ENCODE measurements at regions not wholly inside any gene's neighbourhood (a gene's known extent, or its start where the extent isn't known, plus 50 kb on each side); places are given as distances from the start of the nearest gene placed in this dataset.

- intact Hi-C loops (cut with DNase I) = loop anchor here in 1 of 3 donors (10.0 kb wide), 1 partner anchor 246 kb away; no protein-coding TSS in a partner anchor
- Histone ChIP-seq H3K27ac (no peak overlapping the region), H3K36me3 (no peaks in the 10 kb centered on the region), H3K9me3 (no peaks in the 10 kb centered on the region), H3K27me3 (no peaks in the 10 kb centered on the region), H3K4me3 (no peak overlapping the region), H3K4me1 (no peaks in the 10 kb centered on the region)
- ATAC-seq (no peak), DNase-seq (no peak), FAIRE-seq (no peak)
- TF ChIP-seq CTCF (IDR thresholded peaks at IDR 0.05) = no peak
- WGBS, 2 donors = 89 to 95% methylated on average over 5 of the region's 5 CpGs
Measured at GRCh38 chr7:25840209-25840792, 311.7 kb upstream of the NFE2L3 start.

GRCh38 chr7:25841575-25841974, 310.4 kb upstream of the NFE2L3 start:
- H3K36me3 ChIP-seq = no peaks in the 10 kb centered on the region
- 88 to 93% methylated on average over 3 of the region's 3 CpGs for WGBS, 2 donors

GRCh38 chr7:25842201-25842733, 309.7 kb upstream of the NFE2L3 start:
- intact Hi-C loops (cut with DNase I) = loop anchor here in 1 of 3 donors (10.0 kb wide), 1 partner anchor 247 kb away; no protein-coding TSS in a partner anchor
- TF ChIP-seq CTCF (IDR thresholded peaks at IDR 0.05) = no peak
- Histone ChIP-seq H3K4me1 (peaks cover 0 to 8% (median 0%) of the 10 kb centered on the region in 3 donors), H3K9me3 (no peaks in the 10 kb centered on the region), H3K36me3 (no peaks in the 10 kb centered on the region), H3K27ac (no peak overlapping the region), H3K4me3 (no peak overlapping the region), H3K27me3 (no peaks in the 10 kb centered on the region)
- whole genome bisulfite sequencing, 2 donors = 66 to 76% methylated on average over 5 of the region's 5 CpGs
- no peak for DNase-seq
- no peak for FAIRE-seq
- no peak for ATAC-seq

More at GRCh38 chr7:25841575-25841974, 310.4 kb upstream of the NFE2L3 start:
- no peaks in the 10 kb centered on the region for H3K9me3 ChIP-seq
- TF ChIP-seq CTCF (IDR thresholded peaks at IDR 0.05) = no peak
- no peak overlapping the region for H3K27ac ChIP-seq
- peaks cover 0 to 8% (median 0%) of the 10 kb centered on the region in 3 donors for H3K4me1 ChIP-seq
- FAIRE-seq = no peak
- no peak for DNase-seq
- no peak overlapping the region for H3K4me3 ChIP-seq
- no peak for ATAC-seq
- H3K27me3 ChIP-seq = no peaks in the 10 kb centered on the region
- intact Hi-C loops (cut with DNase I) = loop anchor here in 1 of 3 donors (10.0 kb wide), 1 partner anchor 247 kb away; no protein-coding TSS in a partner anchor

GRCh38 chr7:25843467-25843866, 308.5 kb upstream of the NFE2L3 start:
- TF ChIP-seq CTCF (IDR thresholded peaks at IDR 0.05) = no peak
- Histone ChIP-seq H3K4me3 (no peak overlapping the region), H3K4me1 (peaks cover 0 to 14% (median 7%) of the 10 kb centered on the region in 3 donors), H3K27me3 (no peaks in the 10 kb centered on the region), H3K36me3 (no peaks in the 10 kb centered on the region), H3K27ac (no peak overlapping the region), H3K9me3 (no peaks in the 10 kb centered on the region)
- intact Hi-C loops (cut with DNase I) = loop anchor here in 1 of 3 donors (10.0 kb wide), 1 partner anchor 249 kb away; no protein-coding TSS in a partner anchor
- 75 to 82% methylated on average over 4 of the region's 4 CpGs for WGBS, 2 donors
- no peak for FAIRE-seq
- no peak for DNase-seq
- ATAC-seq = no peak
